Cardiac muscle cell (in vitro differentiated cells and primary cell): ENCODE measurements at regions not wholly inside any gene's neighbourhood (a gene's known extent, or its start where the extent isn't known, plus 50 kb on each side); places are given as distances from the start of the nearest gene placed in this dataset.

ENCODE experiments used
- DNase-seq, 2 donors: peaks; one replicate each; pipeline versions ENCODE4 v3.0.0 to v3.0.0-alpha.2; 2010 to 2017; ENCODE audit warnings: low read depth in 1 of 2, low spot score in 1 of 2
- H3K27ac ChIP-seq: fragments of 200-600 bp; sonication (generic); 2 replicates; pipeline ENCODE4 v1.5.1; 2016
- H3K27me3 ChIP-seq: fragments of 200-600 bp; sonication (generic); 2 replicates; pipeline ENCODE4 v1.6.0; 2016; ENCODE audit warnings: control low read depth
- H3K36me3 ChIP-seq: fragments of 200-600 bp; sonication (generic); 2 replicates; pipeline ENCODE4 v1.5.1; 2016; ENCODE audit warnings: control low read depth
- H3K4me1 ChIP-seq: fragments of 200-600 bp; sonication (generic); 2 replicates; pipeline ENCODE4 v1.8.1; 2017; ENCODE audit warnings: low read depth, mild to moderate bottlenecking, mixed run types
- H3K4me3 ChIP-seq: fragments of 200-600 bp; sonication (generic); 2 replicates; pipeline ENCODE4 v1.5.1; 2016; ENCODE audit warnings: mild to moderate bottlenecking
- H3K9me3 ChIP-seq: fragments of 200-600 bp; sonication (generic); 2 replicates; pipeline ENCODE4 v1.5.1; 2017; ENCODE audit warnings: low read depth, mild to moderate bottlenecking, control low read depth
- TF ChIP-seq, protein P1 (sequence below): IDR thresholded peaks from 2 replicates; pipeline ENCODE4 v1.5.1; 2012; ENCODE audit warnings: low read depth, mild to moderate bottlenecking, low read length

DNA sequence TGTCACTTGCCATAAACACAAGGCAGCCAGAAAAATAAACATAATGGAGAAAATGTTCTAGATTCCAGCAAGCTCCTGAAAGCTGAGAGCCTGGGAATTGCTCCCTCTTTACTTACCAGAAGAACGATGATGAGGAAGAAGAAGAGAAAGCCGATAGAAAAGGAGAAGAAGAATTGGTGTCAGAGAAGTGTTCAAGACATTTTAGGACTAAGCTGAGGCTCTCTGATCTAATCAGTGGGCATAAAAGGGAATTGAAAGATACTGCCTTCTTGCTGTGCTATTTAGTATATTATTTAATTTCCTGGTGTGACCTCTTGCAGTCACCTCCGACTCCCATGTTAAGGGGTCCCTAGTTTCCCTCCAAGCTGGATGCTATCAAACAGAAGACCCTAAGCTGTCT is 316.6 kb upstream of the JARID2 start:
- DNase-seq, result no peak
- H3K36me3 ChIP-seq, result no peaks in the 10 kb centered on the region
- TF ChIP-seq, protein P1, sequence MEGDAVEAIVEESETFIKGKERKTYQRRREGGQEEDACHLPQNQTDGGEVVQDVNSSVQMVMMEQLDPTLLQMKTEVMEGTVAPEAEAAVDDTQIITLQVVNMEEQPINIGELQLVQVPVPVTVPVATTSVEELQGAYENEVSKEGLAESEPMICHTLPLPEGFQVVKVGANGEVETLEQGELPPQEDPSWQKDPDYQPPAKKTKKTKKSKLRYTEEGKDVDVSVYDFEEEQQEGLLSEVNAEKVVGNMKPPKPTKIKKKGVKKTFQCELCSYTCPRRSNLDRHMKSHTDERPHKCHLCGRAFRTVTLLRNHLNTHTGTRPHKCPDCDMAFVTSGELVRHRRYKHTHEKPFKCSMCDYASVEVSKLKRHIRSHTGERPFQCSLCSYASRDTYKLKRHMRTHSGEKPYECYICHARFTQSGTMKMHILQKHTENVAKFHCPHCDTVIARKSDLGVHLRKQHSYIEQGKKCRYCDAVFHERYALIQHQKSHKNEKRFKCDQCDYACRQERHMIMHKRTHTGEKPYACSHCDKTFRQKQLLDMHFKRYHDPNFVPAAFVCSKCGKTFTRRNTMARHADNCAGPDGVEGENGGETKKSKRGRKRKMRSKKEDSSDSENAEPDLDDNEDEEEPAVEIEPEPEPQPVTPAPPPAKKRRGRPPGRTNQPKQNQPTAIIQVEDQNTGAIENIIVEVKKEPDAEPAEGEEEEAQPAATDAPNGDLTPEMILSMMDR, result no peak
- no peak overlapping the region for H3K4me3 ChIP-seq
- H3K4me1 ChIP-seq, result peaks cover 19% of the 10 kb centered on the region
- H3K27me3 ChIP-seq, result no peaks in the 10 kb centered on the region
- H3K9me3 ChIP-seq, result no peaks in the 10 kb centered on the region
- no peak overlapping the region for H3K27ac ChIP-seq

DNA sequence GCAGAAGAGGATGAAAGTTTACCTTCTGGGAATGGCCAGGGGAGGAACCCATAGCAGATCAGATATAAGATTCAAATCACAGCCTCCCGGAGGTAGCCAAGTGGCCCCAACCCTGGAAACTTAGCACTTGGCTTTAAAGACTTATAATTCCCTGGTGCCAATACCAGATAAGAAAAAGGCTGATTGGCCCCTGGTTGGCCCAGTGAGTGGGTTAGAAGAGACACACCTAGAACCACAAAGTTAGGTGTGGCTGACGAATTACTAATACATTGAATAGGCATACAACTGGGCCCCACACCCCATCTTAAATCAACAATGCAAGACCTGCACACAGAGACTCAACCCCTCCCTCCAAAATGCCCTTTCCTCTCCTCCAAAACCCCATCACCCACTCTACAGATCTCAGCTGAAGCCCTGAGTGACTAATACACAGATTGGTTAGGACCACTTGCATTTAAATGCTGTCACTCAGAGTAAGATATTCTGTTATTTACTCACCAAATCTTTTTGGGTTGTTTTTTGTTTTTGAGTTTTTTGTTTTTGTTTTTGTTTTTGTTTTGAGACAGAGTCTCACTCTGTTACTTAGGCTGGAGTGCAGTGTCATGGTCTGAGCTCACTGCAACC is 315.4 kb upstream of the JARID2 start:
- no peaks in the 10 kb centered on the region for H3K36me3 ChIP-seq

DNA sequence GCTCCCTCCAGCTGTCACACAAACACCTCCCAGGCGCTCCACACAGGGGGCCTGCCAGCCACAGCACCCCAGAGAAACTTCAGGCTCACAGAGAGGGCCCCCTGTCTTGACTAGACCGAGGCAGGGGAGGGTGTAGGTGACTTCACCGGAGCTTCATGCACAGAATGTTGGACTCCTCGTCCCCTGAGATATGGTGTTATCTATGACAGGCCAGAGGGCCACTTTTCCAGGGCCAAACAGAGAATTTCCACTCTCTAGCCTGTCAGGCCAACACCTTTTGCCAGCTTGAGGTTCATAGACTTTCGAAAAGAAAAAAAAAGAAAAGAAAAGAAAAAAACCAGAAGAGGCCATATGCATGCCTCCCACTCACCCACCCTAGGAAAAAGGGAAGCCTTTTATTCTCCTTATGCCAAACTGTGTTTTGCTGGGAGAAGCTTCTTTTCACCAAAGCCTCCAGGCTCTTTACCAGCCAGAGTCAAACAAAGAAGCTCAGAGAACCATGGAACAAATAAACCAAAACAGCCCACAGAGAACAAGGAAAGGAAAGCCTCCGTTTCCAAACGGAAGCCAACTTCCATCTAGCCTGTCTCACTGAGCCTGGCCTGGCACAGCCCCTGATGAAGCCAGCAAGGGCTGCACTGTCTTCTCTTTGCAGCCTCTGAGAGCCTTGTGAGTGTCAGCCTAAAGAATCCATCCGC is 313.2 kb upstream of the JARID2 start:
- Histone ChIP-seq H3K4me3 (no peak overlapping the region), H3K9me3 (no peaks in the 10 kb centered on the region), H3K27ac (peak overlapping the region; percentile 81), H3K27me3 (no peaks in the 10 kb centered on the region), H3K4me1 (peaks cover 13% of the 10 kb centered on the region), H3K36me3 (no peaks in the 10 kb centered on the region)
- TF ChIP-seq, protein P1, result no peak
- DNase-seq, result peak in 1 of 2 donors; percentile 29

More for the DNA sequence above, 315.4 kb upstream of the JARID2 start:
- no peak for DNase-seq
- TF ChIP-seq, protein P1, result no peak
- Histone ChIP-seq H3K9me3 (no peaks in the 10 kb centered on the region), H3K4me1 (peaks cover 13% of the 10 kb centered on the region), H3K4me3 (no peak overlapping the region), H3K27me3 (no peaks in the 10 kb centered on the region), H3K27ac (no peak overlapping the region)

GRCh38 chr6:14933183-14933544 is 312.7 kb upstream of the JARID2 start:
- Histone ChIP-seq H3K27ac (peak overlapping the region; percentile 81), H3K4me1 (peaks cover 13% of the 10 kb centered on the region), H3K36me3 (no peaks in the 10 kb centered on the region), H3K9me3 (no peaks in the 10 kb centered on the region), H3K27me3 (no peaks in the 10 kb centered on the region), H3K4me3 (no peak overlapping the region)
- no peak for DNase-seq
- TF ChIP-seq, protein P1, result no peak

- Histone ChIP-seq H3K9me3 (no peaks in the 10 kb centered on the region), H3K36me3 (no peaks in the 10 kb centered on the region), H3K4me3 (no peak overlapping the region), H3K27ac (peak overlapping the region; percentile 81), H3K4me1 (peaks cover 13% of the 10 kb centered on the region), H3K27me3 (no peaks in the 10 kb centered on the region)
- DNase-seq, result no peak
- TF ChIP-seq, protein P1, result no peak
Measured at GRCh38 chr6:14934013-14934412, 311.9 kb upstream of the JARID2 start.
